ENCODE measurements at regions not wholly inside any gene's neighbourhood (a gene's known extent, or its start where the extent isn't known, plus 50 kb on each side); places are given as distances from the start of the nearest gene placed in this dataset.
"Not testable (repeated sequence)": the region's sequence is repeated elsewhere in the genome, so short reads cannot be mapped to it uniquely, and the experiment has no call there.

- TF ChIP-seq, protein P1, sequence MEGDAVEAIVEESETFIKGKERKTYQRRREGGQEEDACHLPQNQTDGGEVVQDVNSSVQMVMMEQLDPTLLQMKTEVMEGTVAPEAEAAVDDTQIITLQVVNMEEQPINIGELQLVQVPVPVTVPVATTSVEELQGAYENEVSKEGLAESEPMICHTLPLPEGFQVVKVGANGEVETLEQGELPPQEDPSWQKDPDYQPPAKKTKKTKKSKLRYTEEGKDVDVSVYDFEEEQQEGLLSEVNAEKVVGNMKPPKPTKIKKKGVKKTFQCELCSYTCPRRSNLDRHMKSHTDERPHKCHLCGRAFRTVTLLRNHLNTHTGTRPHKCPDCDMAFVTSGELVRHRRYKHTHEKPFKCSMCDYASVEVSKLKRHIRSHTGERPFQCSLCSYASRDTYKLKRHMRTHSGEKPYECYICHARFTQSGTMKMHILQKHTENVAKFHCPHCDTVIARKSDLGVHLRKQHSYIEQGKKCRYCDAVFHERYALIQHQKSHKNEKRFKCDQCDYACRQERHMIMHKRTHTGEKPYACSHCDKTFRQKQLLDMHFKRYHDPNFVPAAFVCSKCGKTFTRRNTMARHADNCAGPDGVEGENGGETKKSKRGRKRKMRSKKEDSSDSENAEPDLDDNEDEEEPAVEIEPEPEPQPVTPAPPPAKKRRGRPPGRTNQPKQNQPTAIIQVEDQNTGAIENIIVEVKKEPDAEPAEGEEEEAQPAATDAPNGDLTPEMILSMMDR (conservative IDR thresholded peaks at IDR 0.05; ENCODE audit: low read length), result not testable (repeated sequence)
- TF ChIP-seq EZH2phosphoT487 (IDR thresholded peaks at IDR 0.05; ENCODE audit: borderline replicate concordance, low read depth, low read length), result not testable (repeated sequence)
Observed at GRCh38 chr2:111311568-111311967, 190.9 kb downstream of the BCL2L11 start.
